GM23248 (cell line): ENCODE measurements at regions not wholly inside any gene's neighbourhood (a gene's known extent, or its start where the extent isn't known, plus 50 kb on each side); places are given as distances from the start of the nearest gene placed in this dataset.

Experiments used
- DNase-seq: peaks from one replicate; pipeline ENCODE4 v3.0.0-alpha.2; 2015
- H2AFZ ChIP-seq: fragments of 200-600 bp; sonication (generic); 2 replicates; pipeline ENCODE4 v1.6.1; 2016; ENCODE audit warnings: antibody characterized with exemption
- H3F3A ChIP-seq: fragments of 200-600 bp; sonication (generic); 2 replicates; pipeline ENCODE4 v1.6.1; 2016; ENCODE audit warnings: mild to moderate bottlenecking, antibody characterized with exemption, mixed run types; ENCODE audit not compliant: insufficient read depth
- H3K27ac ChIP-seq: fragments of 200-600 bp; sonication (generic); 2 replicates; pipeline ENCODE4 v1.5.1; 2016; ENCODE audit warnings: mild to moderate bottlenecking
- H3K27me3 ChIP-seq: fragments of 200-600 bp; sonication (generic); replicated peaks from 2 replicates; pipeline ENCODE4 v1.6.1; 2016; ENCODE audit warnings: mild to moderate bottlenecking; ENCODE audit not compliant: insufficient read depth
- H3K36me3 ChIP-seq: fragments of 200-600 bp; sonication (generic); 2 replicates; pipeline ENCODE4 v1.6.1; 2016; ENCODE audit warnings: low read depth, mild to moderate bottlenecking
- H3K4me1 ChIP-seq: fragments of 200-600 bp; sonication (generic); 2 replicates; pipeline ENCODE4 v1.6.1; 2016; ENCODE audit warnings: mild to moderate bottlenecking; ENCODE audit not compliant: insufficient read depth
- H3K4me2 ChIP-seq: fragments of 200-600 bp; sonication (generic); one replicate; pipeline ENCODE4 v1.6.1; 2016; ENCODE audit warnings: mild to moderate bottlenecking; ENCODE audit not compliant: unreplicated experiment
- H3K4me3 ChIP-seq: fragments of 200-600 bp; sonication (generic); 2 replicates; pipeline ENCODE4 v1.5.1; 2016; ENCODE audit warnings: mild to moderate bottlenecking
- H3K79me2 ChIP-seq: fragments of 200-600 bp; sonication (generic); 2 replicates; pipeline ENCODE4 v1.6.1; 2016; ENCODE audit warnings: mild to moderate bottlenecking; ENCODE audit not compliant: insufficient read depth
- H3K9ac ChIP-seq: fragments of 200-600 bp; sonication (generic); 2 replicates; pipeline ENCODE4 v1.6.1; 2016; ENCODE audit warnings: mild to moderate bottlenecking
- H3K9me2 ChIP-seq: fragments of 200-600 bp; sonication (generic); 2 replicates; pipeline ENCODE4 v1.6.1; 2016; ENCODE audit warnings: mixed run types, mild to moderate bottlenecking, moderate library complexity; ENCODE audit not compliant: insufficient read depth
- H3K9me3 ChIP-seq: fragments of 200-600 bp; sonication (generic); one replicate; pipeline ENCODE4 v1.6.1; 2017; ENCODE audit warnings: low read depth
- H4K20me1 ChIP-seq: fragments of 200-600 bp; sonication (generic); 2 replicates; pipeline ENCODE4 v1.6.0; 2016; ENCODE audit not compliant: insufficient read depth
- EZH2 ChIP-seq: fragments of 200-600 bp; sonication (generic); IDR thresholded peaks from 2 replicates; pipeline ENCODE4 v1.6.1; 2018; ENCODE audit warnings: antibody characterized with exemption, mild to moderate bottlenecking; ENCODE audit not compliant: insufficient read depth, poor library complexity, severe bottlenecking
- EZH2phosphoT487 ChIP-seq: fragments of 200-600 bp; sonication (generic); IDR thresholded peaks from 2 replicates; pipeline ENCODE4 v1.6.1; 2018; ENCODE audit warnings: antibody characterized with exemption, moderate library complexity, mild to moderate bottlenecking, low read depth; ENCODE audit not compliant: insufficient read depth
- WGBS, 2 experiments: methylation state at CpG; one replicate each; pipeline ENCODE4 v1.1.6; 2015 to 2017; ENCODE audit warnings: low lambda C conversion rate in 2 of 2, low coverage in 1 of 2; ENCODE audit errors: missing lambda C conversion rate in 2 of 2; 5-methylcytosine and 5-hydroxymethylcytosine counted together
- in situ Hi-C: fragments of 300-500 bp; cut with MboI; formaldehyde crosslinking; loops from 2 replicates; pipeline ENCODE4 v1.15.0; 2020

DNA sequence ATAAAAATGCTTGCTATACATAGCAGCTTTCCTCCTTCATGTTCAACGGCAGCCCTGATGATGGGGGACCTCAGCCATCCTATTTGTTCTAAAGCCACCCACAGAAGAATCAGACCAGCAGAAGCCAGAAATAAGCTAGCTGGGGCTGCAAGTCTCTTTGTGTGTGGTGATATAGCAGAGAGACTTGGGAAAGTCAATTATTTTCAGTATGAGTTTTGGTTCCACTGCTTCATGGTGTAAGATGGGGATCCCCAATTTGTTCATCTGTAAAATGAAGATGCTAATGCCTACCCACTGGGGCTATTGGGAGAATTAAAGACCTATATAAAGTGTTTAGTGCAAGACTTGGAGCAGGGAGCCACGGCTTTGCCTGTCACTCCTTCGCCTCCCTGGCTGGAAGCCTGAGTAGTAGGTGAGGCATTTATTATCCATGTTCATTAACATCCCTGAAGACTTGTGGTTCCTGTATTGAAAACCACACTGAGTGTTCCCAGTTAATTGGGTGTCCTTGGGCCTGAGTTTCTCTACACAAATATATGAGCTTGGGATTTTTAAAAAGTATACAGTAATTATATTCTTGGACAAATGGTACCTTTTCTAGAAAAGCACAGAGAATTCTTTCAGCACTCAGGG, 210.1 kb upstream of the SLC24A2 start:
- Histone ChIP-seq H3K4me2 (peak overlapping the region; percentile 57), H3K9me3 (no peaks in the 10 kb centered on the region), H4K20me1 (no peaks in the 10 kb centered on the region), H3K4me3 (0 out of 2 replicates have a peak overlapping the region, but pooled peaks have one; percentile 14), H2AFZ (no peak overlapping the region), H3K9me2 (no peaks in the 10 kb centered on the region), H3K36me3 (no peaks in the 10 kb centered on the region), H3K79me2 (no peaks in the 10 kb centered on the region), H3K27me3 (no peaks in the 10 kb centered on the region), H3F3A (peaks cover 32% of the 10 kb centered on the region), H3K9ac (no peak overlapping the region), H3K27ac (peak overlapping the region; percentile 57), H3K4me1 (peaks cover 26% of the 10 kb centered on the region)
- TF ChIP-seq EZH2 (no peak), EZH2phosphoT487 (no peak)
- DNase-seq = peak; percentile 54
- WGBS, 2 experiments = 35% methylated on average over 3 of the region's 3 CpGs
- in situ Hi-C loops = no loop called here

- H3K9ac ChIP-seq = no peak overlapping the region
These were observed 209.3 kb upstream of the SLC24A2 start for GRCh38 chr9:19998153-19998552.

GRCh38 chr9:19995619-19996018, 206.8 kb upstream of the SLC24A2 start:
- no peaks in the 10 kb centered on the region for H4K20me1 ChIP-seq
- no peak for DNase-seq
- H3K36me3 ChIP-seq = no peaks in the 10 kb centered on the region
- H3K9me2 ChIP-seq = no peaks in the 10 kb centered on the region
- TF ChIP-seq EZH2phosphoT487 = no peak
- TF ChIP-seq EZH2 = no peak
- no peaks in the 10 kb centered on the region for H3K27me3 ChIP-seq
- H3K4me1 ChIP-seq = peaks cover 46% of the 10 kb centered on the region
- H3K27ac ChIP-seq = no peak overlapping the region
- in situ Hi-C loops = no loop called here
- H3K4me3 ChIP-seq = no peak overlapping the region
- no peak overlapping the region for H3K4me2 ChIP-seq
- no peak overlapping the region for H2AFZ ChIP-seq
- no peak overlapping the region for H3K9ac ChIP-seq
- peaks cover 55% of the 10 kb centered on the region for H3F3A ChIP-seq
- no peaks in the 10 kb centered on the region for H3K9me3 ChIP-seq
- H3K79me2 ChIP-seq = no peaks in the 10 kb centered on the region

More at GRCh38 chr9:19998153-19998552, 209.3 kb upstream of the SLC24A2 start:
- WGBS, 2 experiments = 67 to 72% methylated on average over 2 of the region's 2 CpGs
- no peaks in the 10 kb centered on the region for H3K9me2 ChIP-seq
- no peaks in the 10 kb centered on the region for H3K79me2 ChIP-seq
- peaks cover 31% of the 10 kb centered on the region for H3K4me1 ChIP-seq
- H4K20me1 ChIP-seq = no peaks in the 10 kb centered on the region
- H3K27ac ChIP-seq = no peak overlapping the region
- in situ Hi-C loops = no loop called here
- no peak overlapping the region for H2AFZ ChIP-seq
- TF ChIP-seq EZH2phosphoT487 (no peak), EZH2 (no peak)
- peaks cover 36% of the 10 kb centered on the region for H3F3A ChIP-seq
- H3K4me3 ChIP-seq = no peak overlapping the region
- H3K27me3 ChIP-seq = no peaks in the 10 kb centered on the region
- H3K4me2 ChIP-seq = peak overlapping the region; percentile 57
- no peaks in the 10 kb centered on the region for H3K36me3 ChIP-seq
- DNase-seq = peak; percentile 28
- H3K9me3 ChIP-seq = no peaks in the 10 kb centered on the region

DNA sequence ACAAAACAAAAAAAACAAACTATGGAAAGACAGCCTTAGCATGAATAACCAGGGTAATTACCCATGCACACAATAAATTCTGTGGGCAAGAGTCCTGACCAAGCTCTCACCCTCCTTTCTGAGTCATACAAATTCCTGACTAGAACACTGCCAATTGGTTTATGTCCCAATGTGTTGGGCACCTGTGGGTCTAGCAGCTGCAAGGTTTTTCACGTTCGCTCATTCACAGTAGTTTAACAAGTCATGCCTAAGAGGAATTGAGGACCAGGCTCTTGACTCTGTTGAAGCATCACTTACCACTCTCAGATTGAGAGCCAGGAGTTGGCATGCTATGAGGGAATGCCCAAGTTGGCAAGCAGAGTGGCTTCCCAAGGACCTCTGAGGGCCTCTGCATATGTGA, 205.5 kb upstream of the SLC24A2 start:
- H3K79me2 ChIP-seq = no peaks in the 10 kb centered on the region
- no peaks in the 10 kb centered on the region for H3K9me3 ChIP-seq
- H2AFZ ChIP-seq = no peak overlapping the region
- H3K27me3 ChIP-seq = no peaks in the 10 kb centered on the region
- no peak overlapping the region for H3K9ac ChIP-seq
- 68 to 74% methylated on average over 2 of the region's 2 CpGs for WGBS, 2 experiments
- no peak for TF ChIP-seq EZH2
- no peak for TF ChIP-seq EZH2phosphoT487
- H3K36me3 ChIP-seq = no peaks in the 10 kb centered on the region
- H3K4me1 ChIP-seq = peaks cover 40% of the 10 kb centered on the region
- DNase-seq = peak; percentile 58
- no peaks in the 10 kb centered on the region for H4K20me1 ChIP-seq
- H3F3A ChIP-seq = peaks cover 50% of the 10 kb centered on the region
- in situ Hi-C loops = no loop called here
- no peak overlapping the region for H3K27ac ChIP-seq
- H3K4me2 ChIP-seq = no peak overlapping the region
- no peak overlapping the region for H3K4me3 ChIP-seq
- no peaks in the 10 kb centered on the region for H3K9me2 ChIP-seq
